Type B pancreatic cell (in vitro differentiated cells): ENCODE measurements at regions not wholly inside any gene's neighbourhood (a gene's known extent, or its start where the extent isn't known, plus 50 kb on each side); places are given as distances from the start of the nearest gene placed in this dataset.
"Not testable (repeated sequence)": the region's sequence is repeated elsewhere in the genome, so short reads cannot be mapped to it uniquely, and the experiment has no call there.

ENCODE experiments used
- DNase-seq: peaks from one replicate; pipeline ENCODE4 v3.0.0; 2021; ENCODE audit warnings: mixed read lengths; ENCODE audit not compliant: unreplicated experiment; ENCODE audit errors: extremely low spot score
- H3K27ac Mint-ChIP-seq: 2 replicates; pipeline ENCODE4 v1.8.0; 2021; ENCODE audit warnings: mild to moderate bottlenecking, mixed read lengths
- H3K27me3 Mint-ChIP-seq: 2 replicates; pipeline ENCODE4 v1.8.0; 2021; ENCODE audit warnings: mixed read lengths
- H3K36me3 Mint-ChIP-seq: 2 replicates; pipeline ENCODE4 v1.8.0; 2021; ENCODE audit warnings: mixed read lengths
- H3K4me1 Mint-ChIP-seq: one replicate; pipeline ENCODE4 v1.8.0; 2021; ENCODE audit warnings: mixed read lengths; ENCODE audit not compliant: unreplicated experiment
- H3K4me3 Mint-ChIP-seq: 2 replicates; pipeline ENCODE4 v1.8.0; 2021; ENCODE audit warnings: mild to moderate bottlenecking, mixed read lengths
- H3K9me3 Mint-ChIP-seq: 2 replicates; pipeline ENCODE4 v1.8.0; 2021; ENCODE audit warnings: mixed read lengths
- CTCF ChIP-seq: fragments of 200-600 bp; sonication (generic); conservative IDR thresholded peaks from 2 replicates; pipeline ENCODE4 v1.5.0; 2021; ENCODE audit warnings: antibody characterized with exemption, mild to moderate bottlenecking

DNA sequence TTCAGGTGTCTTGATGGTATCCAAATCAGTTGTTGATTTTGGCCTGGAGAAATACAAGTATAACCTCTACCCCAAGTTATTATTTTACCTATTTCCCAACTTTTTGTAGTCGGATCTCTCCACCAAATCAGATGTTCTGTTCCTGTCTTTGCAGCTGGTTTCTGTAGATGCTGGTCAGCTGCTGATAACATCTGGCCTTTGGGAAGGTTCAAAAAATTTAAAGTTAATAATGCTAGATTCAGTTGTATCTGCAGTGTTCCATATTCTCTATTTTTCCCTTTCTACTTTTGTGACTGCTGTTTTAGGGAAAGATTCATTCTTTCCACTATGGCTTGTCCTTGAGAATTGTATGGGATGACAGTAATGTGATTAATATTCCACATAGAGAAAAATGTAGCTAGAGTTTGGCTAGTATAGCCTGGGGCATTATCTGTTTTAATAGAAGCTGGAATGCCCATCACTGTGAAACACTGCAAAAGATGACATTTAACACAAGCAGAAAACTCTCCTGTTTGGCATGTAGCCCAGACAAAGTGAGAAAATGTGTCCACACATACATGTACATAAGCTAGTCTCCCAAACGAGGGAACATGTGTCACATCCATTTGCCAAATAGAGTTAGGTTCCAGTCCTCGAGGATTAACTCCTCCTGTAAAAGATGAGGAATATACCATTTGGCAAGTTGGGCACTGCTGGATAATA lies 99.2 kb downstream of the ZNF100 start:
- not testable (repeated sequence) for H3K27me3 Mint-ChIP-seq, H3K9me3 Mint-ChIP-seq, H3K4me1 Mint-ChIP-seq, H3K27ac Mint-ChIP-seq, H3K36me3 Mint-ChIP-seq, DNase-seq, H3K4me3 Mint-ChIP-seq

GRCh38 chr19:21655540-21656126 lies 111.7 kb downstream of the ZNF100 start:
- no peak for DNase-seq
- Mint-ChIP-seq H3K36me3 (no peaks in the 10 kb centered on the region), H3K27me3 (no peaks in the 10 kb centered on the region), H3K4me1 (no peaks in the 10 kb centered on the region), H3K27ac (no peak overlapping the region), H3K9me3 (peaks cover 4% of the 10 kb centered on the region), H3K4me3 (no peak overlapping the region)
- TF ChIP-seq CTCF = no peak

- not testable (repeated sequence) for H3K9me3 Mint-ChIP-seq, DNase-seq, H3K27me3 Mint-ChIP-seq, H3K27ac Mint-ChIP-seq, H3K36me3 Mint-ChIP-seq, H3K4me1 Mint-ChIP-seq, H3K4me3 Mint-ChIP-seq
These were observed 115.9 kb downstream of the ZNF100 start for GRCh38 chr19:21651478-21651877.

DNA sequence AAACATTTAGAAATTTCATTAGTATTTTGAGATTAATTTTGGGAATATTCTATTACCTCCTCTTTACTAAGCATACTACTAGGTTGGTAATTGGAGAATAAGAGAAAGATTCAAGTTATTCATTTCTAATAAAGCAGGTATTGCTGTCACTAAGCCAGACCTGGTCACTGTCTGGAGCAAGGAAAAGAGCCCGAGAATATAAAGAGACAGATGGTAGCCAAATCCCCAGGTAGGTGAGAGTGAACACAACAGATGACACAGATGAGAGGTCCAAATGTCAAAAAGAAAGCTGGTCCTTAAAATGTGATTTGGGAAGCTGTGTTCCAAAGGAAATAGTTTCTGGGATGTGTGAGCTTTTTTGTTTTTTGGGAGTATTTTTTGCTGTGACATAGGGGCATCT lies 128.6 kb downstream of the ZNF100 start:
- DNase-seq = no peak

DNA sequence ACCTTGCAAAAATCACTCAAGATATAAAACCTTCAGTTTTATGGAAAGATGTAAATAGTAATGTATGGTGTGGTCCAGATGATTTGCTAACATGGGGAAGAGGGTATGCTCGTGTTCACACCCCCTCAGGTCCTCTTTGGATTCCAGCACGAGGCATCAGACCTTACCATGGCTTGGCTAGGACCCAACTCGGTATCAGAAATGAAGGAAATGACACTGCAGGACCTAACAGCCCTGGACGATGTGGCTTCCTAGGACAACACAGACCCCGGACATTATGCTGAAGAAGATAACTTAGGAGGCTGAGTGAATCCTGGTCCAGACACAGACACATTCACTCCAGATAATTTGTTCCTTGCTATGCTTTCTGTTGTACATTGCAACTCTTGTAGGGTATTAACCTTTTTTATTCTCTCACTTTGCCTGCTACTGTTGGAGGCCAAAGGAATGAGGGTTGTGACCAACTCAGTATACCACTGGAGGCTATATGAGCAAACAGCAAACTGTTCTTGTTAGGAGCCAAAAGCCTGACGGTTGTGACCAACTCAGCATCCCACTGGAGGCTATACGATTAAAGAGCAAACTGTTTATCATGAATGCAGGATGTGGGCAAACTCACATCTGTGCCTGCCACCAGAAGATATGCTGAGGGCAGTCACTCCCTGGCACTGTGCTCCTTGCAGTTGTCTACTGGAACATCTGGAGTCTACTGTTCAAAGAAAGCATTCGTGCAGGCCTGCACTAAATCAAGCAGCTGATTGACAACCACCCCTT lies 121.7 kb downstream of the ZNF429 start:
- no peak for DNase-seq
- no peak for TF ChIP-seq CTCF
- Mint-ChIP-seq H3K27me3 (no peaks in the 10 kb centered on the region), H3K27ac (no peak overlapping the region), H3K4me3 (no peak overlapping the region), H3K36me3 (no peaks in the 10 kb centered on the region), H3K9me3 (peaks cover 6% of the 10 kb centered on the region), H3K4me1 (no peaks in the 10 kb centered on the region)

More for the DNA sequence above, 128.6 kb downstream of the ZNF100 start:
- Mint-ChIP-seq H3K27ac (no peak overlapping the region), H3K27me3 (no peaks in the 10 kb centered on the region), H3K4me1 (no peaks in the 10 kb centered on the region), H3K36me3 (no peaks in the 10 kb centered on the region), H3K4me3 (no peak overlapping the region), H3K9me3 (peaks cover 5% of the 10 kb centered on the region)
- no peak for TF ChIP-seq CTCF

DNA sequence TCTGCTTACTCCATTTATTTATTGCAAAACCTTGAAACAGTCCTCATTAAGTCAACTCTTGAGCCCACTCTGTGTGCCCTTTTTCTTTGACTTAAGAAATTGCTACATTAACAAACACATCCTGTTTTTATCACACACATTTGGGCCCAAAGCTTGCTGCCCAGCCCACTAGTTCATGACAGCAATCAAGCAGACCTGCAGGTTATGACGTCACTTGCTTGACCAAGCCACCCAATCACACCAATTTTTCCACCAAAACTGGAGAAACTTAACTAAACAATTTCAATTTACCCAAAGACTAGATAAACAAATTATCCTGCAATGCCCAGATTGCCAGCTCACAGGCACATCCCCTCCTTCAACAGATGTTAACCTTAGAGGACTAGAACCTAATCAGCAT lies 120.7 kb downstream of the ZNF429 start:
- no peak for TF ChIP-seq CTCF
- no peak for DNase-seq
- H3K9me3 Mint-ChIP-seq = peaks cover 6% of the 10 kb centered on the region
- H3K4me1 Mint-ChIP-seq = no peaks in the 10 kb centered on the region
- no peak overlapping the region for H3K27ac Mint-ChIP-seq
- no peaks in the 10 kb centered on the region for H3K27me3 Mint-ChIP-seq
- no peak overlapping the region for H3K4me3 Mint-ChIP-seq
- H3K36me3 Mint-ChIP-seq = no peaks in the 10 kb centered on the region
